ENCODE measurements at regions not wholly inside any gene's neighbourhood (a gene's known extent, or its start where the extent isn't known, plus 50 kb on each side); places are given as distances from the start of the nearest gene placed in this dataset.

GRCh38 chr6:168166627-168167026 is 87.6 kb upstream of the FRMD1 start:
- no peak for TF ChIP-seq CTCF (IDR thresholded peaks at IDR 0.05)
- intact Hi-C loops (cut with DNase I, micrococcal nuclease) = no loop called here
- H3K9me3 ChIP-seq = no peaks in the 10 kb centered on the region
- H3K36me3 ChIP-seq (ENCODE audit: low read depth) = no peaks in the 10 kb centered on the region
- no peak overlapping the region for H3K4me3 ChIP-seq
- DNase-seq = no peak
- no peak for ATAC-seq
- peaks cover 10% of the 10 kb centered on the region for H3K4me1 ChIP-seq (ENCODE audit: low read depth)

- intact Hi-C loops (cut with DNase I, micrococcal nuclease) = no loop called here
- Histone ChIP-seq H3K36me3 (ENCODE audit: low read depth) (no peaks in the 10 kb centered on the region), H3K4me3 (no peak overlapping the region), H3K9me3 (no peaks in the 10 kb centered on the region), H3K4me1 (ENCODE audit: low read depth) (peaks cover 4% of the 10 kb centered on the region)
- no peak for ATAC-seq
- DNase-seq = no peak
- TF ChIP-seq CTCF (IDR thresholded peaks at IDR 0.05) = no peak
These were observed 86.9 kb upstream of the FRMD1 start for GRCh38 chr6:168165891-168166290.

- Histone ChIP-seq H3K9me3 (no peaks in the 10 kb centered on the region), H3K4me3 (no peak overlapping the region), H3K36me3 (ENCODE audit: low read depth) (no peaks in the 10 kb centered on the region), H3K4me1 (ENCODE audit: low read depth) (no peaks in the 10 kb centered on the region)
- TF ChIP-seq CTCF (IDR thresholded peaks at IDR 0.05) = no peak
- ATAC-seq (no peak), DNase-seq (no peak)
- intact Hi-C loops (cut with DNase I, micrococcal nuclease) = no loop called here
These were observed 86.4 kb upstream of the FRMD1 start for GRCh38 chr6:168165373-168165772.

- H3K36me3 ChIP-seq (ENCODE audit: low read depth) = no peaks in the 10 kb centered on the region
- ATAC-seq = no peak
- intact Hi-C loops (cut with DNase I, micrococcal nuclease) = no loop called here
- H3K4me3 ChIP-seq = no peak overlapping the region
- no peak for DNase-seq
- no peaks in the 10 kb centered on the region for H3K4me1 ChIP-seq (ENCODE audit: low read depth)
- no peaks in the 10 kb centered on the region for H3K9me3 ChIP-seq
- TF ChIP-seq CTCF (IDR thresholded peaks at IDR 0.05) = no peak
These were observed 85.5 kb upstream of the FRMD1 start for GRCh38 chr6:168164462-168165061.

GRCh38 chr6:168163096-168163731 is 84.2 kb upstream of the FRMD1 start:
- no peak for DNase-seq

More at GRCh38 chr6:168163096-168163731, 84.2 kb upstream of the FRMD1 start:
- Histone ChIP-seq H3K9me3 (no peaks in the 10 kb centered on the region), H3K4me1 (ENCODE audit: low read depth) (peaks cover 7% of the 10 kb centered on the region), H3K36me3 (ENCODE audit: low read depth) (no peaks in the 10 kb centered on the region), H3K4me3 (no peak overlapping the region)
- peak; percentile 4 for ATAC-seq
- intact Hi-C loops (cut with DNase I, micrococcal nuclease) = no loop called here
- no peak for TF ChIP-seq CTCF (IDR thresholded peaks at IDR 0.05)
